Ascending aorta (tissue), 2 donors: ENCODE measurements at regions not wholly inside any gene's neighbourhood (a gene's known extent, or its start where the extent isn't known, plus 50 kb on each side); places are given as distances from the start of the nearest gene placed in this dataset.

Experiments used
- DNase-seq, 2 donors: peaks; one replicate each; pipeline ENCODE4 v3.0.0-alpha.2; 2019; ENCODE audit warnings: low spot score in 2 of 2
- H3K27ac ChIP-seq, 2 donors: fragments of 200-600 bp; sonication (generic); one replicate each; pipeline ENCODE4 v1.5.1; 2016 to 2017; ENCODE audit warnings: mild to moderate bottlenecking in 1 of 2
- H3K27me3 ChIP-seq: fragments of 200-600 bp; sonication (generic); one replicate; pipeline ENCODE4 v1.5.1; 2017
- H3K36me3 ChIP-seq, 2 donors: fragments of 200-600 bp; sonication (generic); one replicate each; pipeline ENCODE4 v1.5.1; 2016
- H3K4me1 ChIP-seq, 2 donors: fragments of 200-600 bp; sonication (generic); one replicate each; pipeline ENCODE4 v1.5.1; 2016 to 2017; ENCODE audit warnings: mild to moderate bottlenecking in 1 of 2
- H3K4me3 ChIP-seq, 2 donors: fragments of 200-600 bp; sonication (generic); one replicate each; pipeline ENCODE4 v1.5.1; 2016 to 2017; ENCODE audit warnings: mild to moderate bottlenecking in 1 of 2
- H3K9me3 ChIP-seq, 2 donors: fragments of 200-600 bp; sonication (generic); one replicate each; pipeline ENCODE4 v1.5.1; 2016
- CTCF ChIP-seq, 3 experiments: fragments of 200-600 bp in 2 of 3; fragments of 450-650 bp in 1 of 3; sonication (generic) in 2 of 3; IDR thresholded peaks; one replicate each; pipeline ENCODE4 v1.5.1; 2016 to 2019; ENCODE audit warnings: antibody characterized with exemption in 3 of 3, mild to moderate bottlenecking in 1 of 3, moderate library complexity in 1 of 3
- intact Hi-C: fragments of 100-400 bp; cut with DNase I; formaldehyde crosslinking; loops from one replicate; pipeline ENCODE4 v1.15.1; 2023

DNA sequence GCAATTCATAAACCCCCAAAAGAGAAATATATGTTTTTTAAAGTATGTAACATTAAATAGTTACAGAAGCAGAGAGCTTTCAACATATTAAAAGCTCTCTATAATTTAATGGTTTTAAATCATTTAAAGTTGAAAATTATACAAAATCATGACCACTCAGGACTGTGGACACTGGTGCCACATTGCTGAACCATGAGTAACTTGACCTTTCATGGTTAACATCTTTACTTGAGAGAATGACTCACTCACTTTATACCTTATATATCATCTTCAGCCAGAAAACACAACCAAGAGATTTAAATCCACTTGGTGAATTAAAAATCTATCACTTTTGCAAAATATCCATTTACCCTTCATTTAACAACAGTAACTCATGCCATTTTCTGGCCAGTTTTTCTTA, 584.3 kb upstream of the SMIM31 start:
- Histone ChIP-seq H3K9me3 (no peaks in the 10 kb centered on the region), H3K36me3 (no peaks in the 10 kb centered on the region), H3K27me3 (no peaks in the 10 kb centered on the region), H3K4me3 (no peak overlapping the region), H3K4me1 (no peaks in the 10 kb centered on the region), H3K27ac (no peak overlapping the region)
- TF ChIP-seq CTCF (IDR thresholded peaks at IDR 0.05): no peak
- DNase-seq: no peak
- intact Hi-C loops: no loop called here

DNA sequence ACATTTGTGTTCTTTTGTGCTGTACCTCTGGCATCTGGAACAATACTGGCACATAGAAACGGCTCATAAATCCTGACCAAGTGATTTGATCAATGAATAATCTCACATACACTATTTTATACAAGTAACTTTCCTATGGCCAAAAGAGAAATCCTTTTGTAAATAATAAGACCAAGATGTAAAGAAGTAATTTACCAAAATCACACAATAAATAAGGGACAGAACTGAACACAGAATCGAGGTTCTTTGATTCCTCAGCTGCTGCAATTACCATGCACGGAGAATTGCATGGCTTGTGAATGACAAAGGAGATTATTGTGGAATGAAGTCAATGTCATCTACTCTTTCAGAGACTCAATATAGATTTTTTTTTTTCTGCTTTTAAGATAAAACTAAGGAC, 576.8 kb upstream of the SMIM31 start:
- H3K27ac ChIP-seq: no peak overlapping the region
- H3K4me1 ChIP-seq: no peaks in the 10 kb centered on the region
- no peaks in the 10 kb centered on the region for H3K36me3 ChIP-seq
- TF ChIP-seq CTCF (IDR thresholded peaks at IDR 0.05): no peak
- H3K4me3 ChIP-seq: no peak overlapping the region
- intact Hi-C loops: no loop called here
- no peaks in the 10 kb centered on the region for H3K9me3 ChIP-seq
- DNase-seq: no peak
- H3K27me3 ChIP-seq: no peaks in the 10 kb centered on the region

- Histone ChIP-seq H3K4me1 (no peaks in the 10 kb centered on the region), H3K27ac (no peak overlapping the region), H3K36me3 (no peaks in the 10 kb centered on the region), H3K27me3 (no peaks in the 10 kb centered on the region), H3K4me3 (no peak overlapping the region), H3K9me3 (no peaks in the 10 kb centered on the region)
- no peak for DNase-seq
- no peak for TF ChIP-seq CTCF (IDR thresholded peaks at IDR 0.05)
- intact Hi-C loops: no loop called here
Observed at GRCh38 chr4:164177753-164178152, 576.2 kb upstream of the SMIM31 start.

DNA sequence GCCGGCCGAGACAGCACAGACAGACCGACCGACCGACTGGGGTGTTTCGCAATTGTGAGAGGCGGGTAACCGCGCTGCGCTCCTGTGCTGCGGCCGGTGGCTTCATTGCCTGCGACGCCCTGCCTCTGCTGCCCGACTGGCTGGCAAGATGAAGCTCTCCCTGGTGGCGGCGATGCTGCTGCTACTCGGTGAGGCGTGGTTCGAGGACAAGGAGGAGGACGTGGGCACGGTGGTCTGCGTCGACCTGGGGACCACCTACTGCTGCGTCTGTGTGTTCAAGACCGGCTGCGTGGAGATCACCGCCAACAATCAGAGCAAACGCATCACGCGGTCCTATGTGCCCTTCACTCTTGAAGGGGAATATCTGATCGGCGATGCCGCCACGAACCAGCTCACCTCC, 565.7 kb upstream of the SMIM31 start:
- DNase-seq: no peak
- no peaks in the 10 kb centered on the region for H3K36me3 ChIP-seq
- no peaks in the 10 kb centered on the region for H3K9me3 ChIP-seq
- no peak overlapping the region for H3K27ac ChIP-seq
- intact Hi-C loops: no loop called here
- H3K27me3 ChIP-seq: no peaks in the 10 kb centered on the region
- no peak for TF ChIP-seq CTCF (IDR thresholded peaks at IDR 0.05)
- H3K4me1 ChIP-seq: no peaks in the 10 kb centered on the region
- no peak overlapping the region for H3K4me3 ChIP-seq

GRCh38 chr4:164192844-164193243, 561.1 kb upstream of the SMIM31 start:
- Histone ChIP-seq H3K4me3 (no peak overlapping the region), H3K36me3 (no peaks in the 10 kb centered on the region), H3K4me1 (no peaks in the 10 kb centered on the region), H3K27me3 (no peaks in the 10 kb centered on the region), H3K9me3 (no peaks in the 10 kb centered on the region), H3K27ac (no peak overlapping the region)
- no peak for DNase-seq
- intact Hi-C loops: no loop called here
- no peak for TF ChIP-seq CTCF (IDR thresholded peaks at IDR 0.05)

- Histone ChIP-seq H3K4me3 (no peak overlapping the region), H3K9me3 (no peaks in the 10 kb centered on the region), H3K36me3 (no peaks in the 10 kb centered on the region), H3K27me3 (no peaks in the 10 kb centered on the region), H3K4me1 (no peaks in the 10 kb centered on the region), H3K27ac (no peak overlapping the region)
- intact Hi-C loops: no loop called here
- TF ChIP-seq CTCF (IDR thresholded peaks at IDR 0.05): no peak
- no peak for DNase-seq
Observed at GRCh38 chr4:164193676-164194075, 560.3 kb upstream of the SMIM31 start.
